Retinal pigment epithelial cell (primary cell): ENCODE measurements at regions not wholly inside any gene's neighbourhood (a gene's known extent, or its start where the extent isn't known, plus 50 kb on each side); places are given as distances from the start of the nearest gene placed in this dataset.

Experiments used
- DNase-seq: peaks from one replicate; pipeline ENCODE4 v3.0.0-alpha.2; 2010; ENCODE audit warnings: low read depth
- H3K4me3 ChIP-seq: 2 replicates; pipeline ENCODE4 v1.5.1; 2011; ENCODE audit warnings: mild to moderate bottlenecking, low read length, control low read depth, moderate library complexity
- CTCF ChIP-seq: conservative IDR thresholded peaks from 2 replicates; pipeline ENCODE4 v1.5.1; 2011; ENCODE audit warnings: low read depth, low read length, control low read depth, inconsistent platforms

DNA sequence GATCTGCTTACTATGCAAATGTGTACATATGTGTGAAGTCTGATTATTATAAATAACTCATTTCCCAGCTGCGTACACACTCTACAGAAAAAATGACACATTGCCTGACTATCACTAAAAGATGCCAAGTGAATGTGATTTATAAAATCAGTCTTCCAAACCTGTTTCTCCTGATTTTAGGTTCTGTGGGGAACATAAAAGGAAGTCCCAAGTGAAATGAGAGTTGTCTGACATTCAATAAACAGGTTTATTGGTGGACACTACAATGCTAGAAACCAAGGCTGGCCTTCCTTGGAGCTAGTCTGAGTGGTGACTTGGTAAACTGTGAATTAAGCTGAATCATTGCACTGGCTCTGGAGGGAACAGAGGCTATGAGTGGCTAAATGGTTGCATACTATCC, 287.9 kb upstream of the ESRRG start:
- no peak for DNase-seq
- no peak for TF ChIP-seq CTCF
- H3K4me3 ChIP-seq, result no peak overlapping the region

GRCh38 chr1:217010253-217010652, 287.0 kb upstream of the ESRRG start:
- no peak overlapping the region for H3K4me3 ChIP-seq
- no peak for DNase-seq
- no peak for TF ChIP-seq CTCF

GRCh38 chr1:217009376-217009775, 286.1 kb upstream of the ESRRG start:
- no peak overlapping the region for H3K4me3 ChIP-seq
- no peak for TF ChIP-seq CTCF
- DNase-seq, result no peak

- H3K4me3 ChIP-seq, result no peak overlapping the region
- TF ChIP-seq CTCF, result no peak
- no peak for DNase-seq
These were observed 281.7 kb upstream of the ESRRG start for GRCh38 chr1:217004776-217005436.

GRCh38 chr1:217003355-217003754, 280.1 kb upstream of the ESRRG start:
- TF ChIP-seq CTCF, result no peak
- no peak overlapping the region for H3K4me3 ChIP-seq

GRCh38 chr1:216997831-216998230, 274.6 kb upstream of the ESRRG start:
- H3K4me3 ChIP-seq, result no peak overlapping the region
- no peak for DNase-seq
- no peak for TF ChIP-seq CTCF

More at GRCh38 chr1:217003355-217003754, 280.1 kb upstream of the ESRRG start:
- DNase-seq, result no peak

- DNase-seq, result no peak
- H3K4me3 ChIP-seq, result no peak overlapping the region
- no peak for TF ChIP-seq CTCF
These were observed 273.8 kb upstream of the ESRRG start for GRCh38 chr1:216997069-216997468.
